ENCODE measurements at regions not wholly inside any gene's neighbourhood (a gene's known extent, or its start where the extent isn't known, plus 50 kb on each side); places are given as distances from the start of the nearest gene placed in this dataset.

DNA sequence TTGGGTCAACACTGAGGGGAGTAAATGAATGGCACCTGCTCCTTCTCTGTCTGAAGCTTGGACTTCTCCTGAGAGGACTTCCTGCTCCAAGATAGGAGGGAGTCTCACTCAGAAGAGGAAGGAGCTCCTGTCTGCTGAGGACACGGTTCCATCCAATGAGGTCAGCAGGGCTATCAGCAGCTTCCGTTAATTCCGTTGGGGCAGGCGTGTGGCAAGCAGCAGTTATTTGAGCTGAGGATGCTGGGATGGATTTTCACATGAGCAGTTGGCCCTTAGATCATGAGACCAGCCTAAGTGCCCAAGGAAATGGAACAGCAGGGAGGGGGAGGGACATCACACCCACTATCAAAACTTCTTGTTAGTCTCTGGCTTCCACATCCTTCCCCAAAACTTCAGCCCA is 159.0 kb upstream of the PZP start:
- Histone ChIP-seq H3K27me3 (replicated peaks in 1 of 4; ENCODE audit: control insufficient read depth in 3 of 4, extremely low read depth in 1 of 4, insufficient read depth in 3 of 4, low read length in 3 of 4) (no peaks in the 10 kb centered on the region), H3K4me3 (ENCODE audit: extremely low read depth in 1 of 4, insufficient read depth in 2 of 4, low read depth in 3 of 4, low read length in 4 of 4) (no peak overlapping the region), H2BK20ac (ENCODE audit: low read length) (no peak overlapping the region), H2BK5ac (ENCODE audit: low read depth, low read length) (no peak overlapping the region), H3K18ac (ENCODE audit: extremely low read depth, low read length) (no peak overlapping the region), H3K23ac (ENCODE audit: insufficient read length) (no peak overlapping the region), H3K9me3 (ENCODE audit: insufficient read depth in 2 of 2, low read depth in 1 of 2, low read length in 1 of 2) (no peaks in the 10 kb centered on the region), H3K4me1 (replicated peaks in 1 of 4; ENCODE audit: control insufficient read depth in 3 of 4, insufficient read depth in 4 of 4, low read length in 3 of 4) (peaks cover 4 to 21% (median 12%) of the 10 kb centered on the region in 4 experiments; a peak in 6 of 7 replicates), H2BK120ac (replicated peaks; ENCODE audit: low read depth, low read length) (no peak overlapping the region), H3K56ac (replicated peaks; ENCODE audit: insufficient read length, low read depth, low read length) (no peak overlapping the region), H4K20me1 (replicated peaks in 1 of 2; ENCODE audit: control insufficient read depth in 1 of 2, insufficient read depth in 2 of 2, low read length in 2 of 2) (no peaks in the 10 kb centered on the region), H3K27ac (ENCODE audit: low read depth, low read length) (no peak overlapping the region), H2BK12ac (ENCODE audit: low read depth, low read length) (0 out of 2 replicates have a peak overlapping the region, but pooled peaks have one; percentile 62), H4K91ac (replicated peaks; ENCODE audit: insufficient read length, low read length) (no peak overlapping the region), H2AFZ (ENCODE audit: low read length) (no peak overlapping the region), H3K9ac (replicated peaks in 1 of 4; ENCODE audit: extremely low read depth in 1 of 4, low read depth in 3 of 4, low read length in 3 of 4) (no peak overlapping the region), H3K14ac (ENCODE audit: insufficient read length) (no peak overlapping the region), H3K23me2 (ENCODE audit: low read depth, low read length) (no peaks in the 10 kb centered on the region), H4K8ac (ENCODE audit: extremely low read depth, insufficient read depth, low read length) (no peak overlapping the region), H3K36me3 (ENCODE audit: control insufficient read depth in 2 of 4, insufficient read depth in 4 of 4, low read length in 3 of 4) (no peaks in the 10 kb centered on the region), H3K4me2 (ENCODE audit: insufficient read depth in 1 of 2, low read depth in 2 of 2, low read length in 2 of 2) (no peak overlapping the region), H3K79me1 (ENCODE audit: low read depth, low read length) (no peaks in the 10 kb centered on the region), H2BK15ac (ENCODE audit: low read length) (0 out of 2 replicates have a peak overlapping the region, but pooled peaks have one; percentile 20), H2AK5ac (ENCODE audit: low read depth, low read length) (no peak overlapping the region), H4K5ac (ENCODE audit: insufficient read length, low read depth, low read length) (no peak overlapping the region), H3K79me2 (ENCODE audit: control insufficient read depth in 1 of 2, insufficient read depth in 2 of 2, low read length in 2 of 2) (no peaks in the 10 kb centered on the region), H3K4ac (replicated peaks; ENCODE audit: insufficient read length, low read depth, low read length) (no peak overlapping the region)
- TF ChIP-seq JUND (IDR thresholded peaks at IDR 0.05; ENCODE audit: low read length): no peak
- TF ChIP-seq TAF7 (optimal IDR thresholded peaks at IDR 0.05; ENCODE audit: borderline replicate concordance, low read depth, low read length): no peak
- no peak for TF ChIP-seq BRCA1 (IDR thresholded peaks at IDR 0.05; ENCODE audit: low read depth, low read length)
- no peak for TF ChIP-seq ASH2L (IDR thresholded peaks at IDR 0.05; ENCODE audit: low read length)
- TF ChIP-seq TBP (IDR thresholded peaks at IDR 0.05; ENCODE audit: low read depth, low read length): no peak
- no peak for TF ChIP-seq SAP30 (IDR thresholded peaks at IDR 0.05; ENCODE audit: insufficient read depth, insufficient replicate concordance, low read length)
- WGBS, 2 experiments (ENCODE audit: extremely low coverage in 1 of 2, insufficient coverage in 1 of 2, insufficient read length in 1 of 2, insufficient replicate concordance in 2 of 2, low coverage in 1 of 2, low lambda C conversion rate in 2 of 2, missing lambda C conversion rate in 1 of 2): 92% methylated on average over 4 of the region's 4 CpGs; no CpG with 5 or more reads in 1 of the 2 experiments
- DNase-seq (ENCODE audit: low read depth in 1 of 2, low spot score in 2 of 2) (no peak), FAIRE-seq (no peak)
- POLR2A ChIA-PET (ENCODE audit: partially characterized antibody): interaction anchor here (1.1 to 5.5 kb wide), 3 partner anchors 10 to 280 kb away, joined by 3 to 31 read pairs (median 5); no protein-coding TSS in a partner anchor
- CTCF ChIA-PET (ENCODE audit: partially characterized antibody): interaction anchor here (1.2 to 9.5 kb wide), 7 partner anchors 10 to 266 kb away, joined by 3 to 66 read pairs (median 5); no protein-coding TSS in a partner anchor
